Limb (tissue), 2 donors: ENCODE measurements at regions not wholly inside any gene's neighbourhood (a gene's known extent, or its start where the extent isn't known, plus 50 kb on each side); places are given as distances from the start of the nearest gene placed in this dataset.

Source experiments
- DNase-seq, 2 donors: peaks; one replicate each; pipeline ENCODE4 v3.0.0-alpha.2; 2016; ENCODE audit errors: extremely low spot score in 2 of 2

GRCh38 chr1:191145834-191146233 lies 668.2 kb upstream of the BRINP3 start:
- DNase-seq: no peak

GRCh38 chr1:191151321-191151807 lies 673.7 kb upstream of the BRINP3 start:
- DNase-seq: no peak

- DNase-seq: no peak
These were observed 675.1 kb upstream of the BRINP3 start for GRCh38 chr1:191152776-191153175.

GRCh38 chr1:191155178-191155577 lies 677.5 kb upstream of the BRINP3 start:
- DNase-seq: no peak

GRCh38 chr1:191160837-191161236 lies 683.2 kb upstream of the BRINP3 start:
- DNase-seq: no peak

GRCh38 chr1:191162762-191163161 lies 685.1 kb upstream of the BRINP3 start:
- DNase-seq: no peak

GRCh38 chr1:191163621-191164020 lies 686.0 kb upstream of the BRINP3 start:
- no peak for DNase-seq

GRCh38 chr1:191174298-191174697 lies 696.6 kb upstream of the BRINP3 start:
- no peak for DNase-seq

GRCh38 chr1:191176131-191176530 lies 698.5 kb upstream of the BRINP3 start:
- no peak for DNase-seq

- no peak for DNase-seq
These were observed 729.0 kb upstream of the BRINP3 start for GRCh38 chr1:191206513-191207207.

GRCh38 chr1:191222206-191222605 lies 744.5 kb upstream of the BRINP3 start:
- DNase-seq: no peak

GRCh38 chr1:191240925-191241324 lies 763.3 kb upstream of the BRINP3 start:
- DNase-seq: no peak

GRCh38 chr1:191255354-191256054 lies 777.8 kb upstream of the BRINP3 start:
- DNase-seq: no peak

- no peak for DNase-seq
These were observed 779.3 kb upstream of the BRINP3 start for GRCh38 chr1:191256917-191257316.

- no peak for DNase-seq
These were observed 782.4 kb upstream of the BRINP3 start for GRCh38 chr1:191260056-191260455.

- no peak for DNase-seq
These were observed 783.4 kb upstream of the BRINP3 start for GRCh38 chr1:191261111-191261510.

GRCh38 chr1:191279266-191279800 lies 801.7 kb upstream of the BRINP3 start:
- no peak for DNase-seq

- DNase-seq: no peak
These were observed 806.5 kb upstream of the BRINP3 start for GRCh38 chr1:191284175-191284574.

GRCh38 chr1:191290441-191290840 lies 812.8 kb upstream of the BRINP3 start:
- DNase-seq: no peak

GRCh38 chr1:191305370-191305769 lies 827.7 kb upstream of the BRINP3 start:
- no peak for DNase-seq

GRCh38 chr1:191306916-191307315 lies 829.3 kb upstream of the BRINP3 start:
- no peak for DNase-seq

- DNase-seq: no peak
These were observed 838.2 kb upstream of the RGS18 start for GRCh38 chr1:191320062-191320461.

- DNase-seq: no peak
These were observed 830.4 kb upstream of the RGS18 start for GRCh38 chr1:191327868-191328267.
